ENCODE measurements at regions not wholly inside any gene's neighbourhood (a gene's known extent, or its start where the extent isn't known, plus 50 kb on each side); places are given as distances from the start of the nearest gene placed in this dataset.

GRCh38 chr3:144244662-144245061, 273.0 kb downstream of the DIPK2A start:
- TF ChIP-seq POLR2A (IDR thresholded peaks at IDR 0.05; ENCODE audit: low read depth, low read length) = no peak
- TF ChIP-seq TAF1 (IDR thresholded peaks at IDR 0.05; ENCODE audit: low read depth, low read length) = no peak

Data from GM12891 (cell line).